ENCODE measurements at regions not wholly inside any gene's neighbourhood (a gene's known extent, or its start where the extent isn't known, plus 50 kb on each side); places are given as distances from the start of the nearest gene placed in this dataset.
"Not testable (repeated sequence)": the region's sequence is repeated elsewhere in the genome, so short reads cannot be mapped to it uniquely, and the experiment has no call there.

GRCh38 chr5:163252950-163253349 is 184.4 kb upstream of the CCNG1 start:
- H3K4me3 ChIP-seq (ENCODE audit: low read depth, low read length): no peak overlapping the region
- 69% methylated on average over 5 of the region's 5 CpGs for WGBS
- H3K4me1 ChIP-seq (ENCODE audit: insufficient read depth): no peaks in the 10 kb centered on the region
- no peak for DNase-seq (ENCODE audit: extremely low spot score)
- no peaks in the 10 kb centered on the region for H3K36me3 ChIP-seq (ENCODE audit: insufficient read depth)
- no peak overlapping the region for H3K27ac ChIP-seq (ENCODE audit: low read depth)

DNA sequence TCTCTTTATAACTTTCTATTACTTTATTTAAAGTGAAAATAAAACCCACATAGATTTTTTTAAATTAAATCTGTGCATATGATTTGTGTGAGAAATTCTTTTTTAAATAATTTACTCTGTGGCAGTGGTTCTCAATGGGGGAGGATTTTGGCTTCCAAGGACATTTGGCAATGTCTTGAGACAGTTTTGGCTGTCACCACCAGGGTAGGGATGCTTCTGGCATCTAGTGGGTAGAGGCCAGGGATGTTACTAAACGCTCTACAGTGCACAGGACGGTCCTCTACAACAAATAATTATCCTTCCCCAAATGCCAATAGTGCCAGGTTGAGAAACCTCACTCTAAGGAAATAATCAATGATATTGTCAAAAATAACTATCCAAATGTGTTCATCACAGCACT is 177.9 kb upstream of the CCNG1 start:
- no peak overlapping the region for H3K27ac ChIP-seq (ENCODE audit: low read depth)
- H3K4me1 ChIP-seq (ENCODE audit: insufficient read depth): no peaks in the 10 kb centered on the region
- no peaks in the 10 kb centered on the region for H3K36me3 ChIP-seq (ENCODE audit: insufficient read depth)
- DNase-seq (ENCODE audit: extremely low spot score): no peak
- H3K4me3 ChIP-seq (ENCODE audit: low read depth, low read length): no peak overlapping the region
- 59% methylated on average over 2 of the region's 2 CpGs for WGBS

GRCh38 chr5:163260471-163260870 is 176.9 kb upstream of the CCNG1 start:
- 81% methylated on average over 2 of the region's 2 CpGs for WGBS
- DNase-seq (ENCODE audit: extremely low spot score): no peak
- H3K27ac ChIP-seq (ENCODE audit: low read depth): no peak overlapping the region
- H3K4me3 ChIP-seq (ENCODE audit: low read depth, low read length): no peak overlapping the region
- no peaks in the 10 kb centered on the region for H3K4me1 ChIP-seq (ENCODE audit: insufficient read depth)
- no peaks in the 10 kb centered on the region for H3K36me3 ChIP-seq (ENCODE audit: insufficient read depth)

GRCh38 chr5:163260961-163261360 is 176.4 kb upstream of the CCNG1 start:
- no peak for DNase-seq (ENCODE audit: extremely low spot score)
- no peaks in the 10 kb centered on the region for H3K36me3 ChIP-seq (ENCODE audit: insufficient read depth)
- no peak overlapping the region for H3K4me3 ChIP-seq (ENCODE audit: low read depth, low read length)
- H3K27ac ChIP-seq (ENCODE audit: low read depth): no peak overlapping the region
- no peaks in the 10 kb centered on the region for H3K4me1 ChIP-seq (ENCODE audit: insufficient read depth)
- 67% methylated on average over 1 of the region's 1 CpG for WGBS

DNA sequence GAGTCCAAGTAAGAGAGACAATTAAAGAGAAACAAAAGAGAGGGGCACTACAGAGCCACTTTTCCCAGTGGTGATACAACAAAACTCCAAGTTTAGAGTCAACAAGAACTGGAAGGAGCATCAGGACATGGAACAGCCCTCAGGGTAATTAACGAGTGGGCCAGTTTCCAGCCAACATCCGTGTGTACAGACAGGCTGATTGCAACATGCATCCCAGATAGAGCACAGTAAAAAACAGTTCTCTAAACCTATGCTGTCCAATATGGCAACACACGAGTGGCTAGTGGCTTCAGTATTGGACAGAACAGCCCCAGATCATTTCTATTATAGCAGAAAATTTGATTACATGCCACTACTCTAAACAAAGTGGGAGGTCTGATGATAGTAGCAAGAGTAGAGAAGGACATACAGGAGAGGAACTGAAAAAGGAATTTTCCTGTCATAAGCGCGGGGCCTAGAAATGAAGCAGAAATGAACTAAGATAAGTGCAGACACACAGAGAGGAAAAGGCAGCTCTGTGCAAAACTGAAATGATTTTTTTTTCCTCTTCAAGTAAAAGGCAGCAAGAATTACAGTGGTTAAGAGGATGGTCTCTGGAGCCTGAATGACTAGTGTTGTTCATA is 175.6 kb upstream of the CCNG1 start:
- Histone ChIP-seq H3K36me3 (ENCODE audit: insufficient read depth) (no peaks in the 10 kb centered on the region), H3K4me1 (ENCODE audit: insufficient read depth) (no peaks in the 10 kb centered on the region), H3K27ac (ENCODE audit: low read depth) (no peak overlapping the region), H3K4me3 (ENCODE audit: low read depth, low read length) (no peak overlapping the region)
- no peak for DNase-seq (ENCODE audit: extremely low spot score)
- WGBS: 67% methylated on average over 5 of the region's 5 CpGs

DNA sequence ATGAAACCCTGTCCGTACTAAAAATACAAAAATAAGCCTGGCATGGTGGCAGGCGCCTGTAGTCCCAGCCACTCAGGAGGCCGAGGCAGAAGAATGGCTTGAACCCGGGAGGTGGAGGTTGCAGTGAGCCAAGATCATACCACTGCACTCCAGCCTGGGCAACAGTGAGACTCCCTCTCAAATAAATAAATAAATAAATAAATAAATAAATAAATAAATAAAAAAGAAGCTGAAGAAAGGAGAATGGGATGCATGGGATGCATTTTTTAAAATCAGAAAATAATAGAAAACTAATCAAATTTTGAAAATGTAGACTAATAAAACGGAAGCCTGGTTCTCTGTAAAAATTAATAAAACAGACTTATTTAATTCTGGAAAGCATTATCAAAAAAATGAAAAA is 171.1 kb upstream of the CCNG1 start:
- not testable (repeated sequence) for H3K4me3 ChIP-seq (ENCODE audit: low read depth, low read length); DNase-seq (ENCODE audit: extremely low spot score); H3K4me1 ChIP-seq (ENCODE audit: insufficient read depth); H3K36me3 ChIP-seq (ENCODE audit: insufficient read depth); H3K27ac ChIP-seq (ENCODE audit: low read depth)
- 90% methylated on average over 5 of the region's 5 CpGs for WGBS

DNA sequence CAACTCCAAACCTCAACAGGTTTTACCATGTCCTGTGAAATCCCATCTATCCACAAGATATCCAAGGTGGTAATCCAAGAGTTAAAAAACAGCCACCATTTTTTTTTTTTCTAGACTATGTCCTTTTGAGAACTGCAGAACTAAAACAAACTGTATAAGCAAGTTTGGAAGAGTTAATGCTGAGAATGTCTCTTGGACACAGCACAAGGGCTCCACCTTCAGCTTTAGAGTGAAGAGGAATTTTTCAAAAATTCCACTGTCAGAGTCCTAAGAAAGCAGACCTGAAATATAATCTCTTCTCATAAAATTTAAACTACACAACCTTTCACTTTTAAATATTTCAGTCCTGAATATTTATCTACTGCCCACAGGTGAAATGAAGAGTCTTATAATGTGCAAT is 167.8 kb upstream of the CCNG1 start:
- Histone ChIP-seq H3K4me3 (ENCODE audit: low read depth, low read length) (no peak overlapping the region), H3K36me3 (ENCODE audit: insufficient read depth) (no peaks in the 10 kb centered on the region)
- peak; percentile 11 for DNase-seq (ENCODE audit: extremely low spot score)

GRCh38 chr5:163276466-163276865 is 160.9 kb upstream of the CCNG1 start:
- Histone ChIP-seq H3K4me1 (ENCODE audit: insufficient read depth) (no peaks in the 10 kb centered on the region), H3K27ac (ENCODE audit: low read depth) (no peak overlapping the region), H3K36me3 (ENCODE audit: insufficient read depth) (no peaks in the 10 kb centered on the region), H3K4me3 (ENCODE audit: low read depth, low read length) (no peak overlapping the region)
- DNase-seq (ENCODE audit: extremely low spot score): no peak
- WGBS: 85% methylated on average over 5 of the region's 5 CpGs

More for the DNA sequence above, 167.8 kb upstream of the CCNG1 start:
- Histone ChIP-seq H3K27ac (ENCODE audit: low read depth) (no peak overlapping the region), H3K4me1 (ENCODE audit: insufficient read depth) (no peaks in the 10 kb centered on the region)

DNA sequence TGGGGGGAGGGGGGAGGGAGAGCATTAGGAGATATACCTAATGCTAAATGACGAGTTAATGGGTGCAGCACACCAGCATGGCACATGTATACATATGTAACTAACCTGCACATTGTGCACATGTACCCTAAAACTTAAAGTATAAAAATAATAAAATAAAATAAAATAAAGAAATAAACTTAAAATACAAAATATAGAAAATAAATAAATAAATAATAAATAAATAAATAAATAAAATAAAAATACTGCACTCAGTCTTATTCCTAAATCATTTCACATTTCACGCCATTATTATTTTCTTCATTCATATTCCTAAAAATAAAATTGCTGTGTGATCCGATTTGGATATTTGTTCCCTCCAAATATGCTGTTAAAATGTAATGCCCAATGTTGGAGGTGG is 156.5 kb upstream of the CCNG1 start:
- H3K4me1 ChIP-seq (ENCODE audit: insufficient read depth); DNase-seq (ENCODE audit: extremely low spot score); H3K36me3 ChIP-seq (ENCODE audit: insufficient read depth); H3K4me3 ChIP-seq (ENCODE audit: low read depth, low read length); H3K27ac ChIP-seq (ENCODE audit: low read depth): not testable (repeated sequence)
- 85% methylated on average over 3 of the region's 3 CpGs for WGBS

- Histone ChIP-seq H3K36me3 (ENCODE audit: insufficient read depth) (no peaks in the 10 kb centered on the region), H3K4me3 (ENCODE audit: low read depth, low read length) (no peak overlapping the region), H3K4me1 (ENCODE audit: insufficient read depth) (no peaks in the 10 kb centered on the region), H3K27ac (ENCODE audit: low read depth) (no peak overlapping the region)
- no peak for DNase-seq (ENCODE audit: extremely low spot score)
- WGBS: 99% methylated on average over 1 of the region's 1 CpG
Observed at GRCh38 chr5:163281512-163281911, 155.9 kb upstream of the CCNG1 start.

- 84% methylated on average over 1 of the region's 1 CpG for WGBS
- H3K4me1 ChIP-seq (ENCODE audit: insufficient read depth): no peaks in the 10 kb centered on the region
- no peak overlapping the region for H3K27ac ChIP-seq (ENCODE audit: low read depth)
- H3K4me3 ChIP-seq (ENCODE audit: low read depth, low read length): no peak overlapping the region
- H3K36me3 ChIP-seq (ENCODE audit: insufficient read depth): no peaks in the 10 kb centered on the region
- DNase-seq (ENCODE audit: extremely low spot score): no peak
Observed at GRCh38 chr5:163293836-163294235, 143.6 kb upstream of the CCNG1 start.

DNA sequence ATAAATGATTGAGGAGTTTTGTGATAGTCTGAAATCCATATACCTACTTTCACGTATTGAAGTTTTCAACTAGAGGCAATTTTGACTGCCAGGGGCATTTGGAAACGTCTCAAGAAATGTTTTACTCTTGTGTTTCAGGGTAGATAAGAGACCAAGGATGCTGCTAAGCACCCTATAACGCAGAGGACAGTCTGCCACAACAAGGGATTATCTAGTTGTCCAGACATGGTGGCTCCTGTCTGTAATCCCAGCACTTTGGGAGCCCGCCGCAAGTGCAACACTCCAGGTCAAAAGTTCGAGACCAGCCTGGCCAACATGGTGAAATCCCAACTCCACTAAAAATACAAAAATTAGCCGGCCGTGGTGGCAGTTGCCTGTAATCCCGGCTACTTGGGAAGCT is 133.7 kb upstream of the CCNG1 start:
- no peak overlapping the region for H3K4me3 ChIP-seq (ENCODE audit: low read depth, low read length)
- DNase-seq (ENCODE audit: extremely low spot score): no peak
- no peaks in the 10 kb centered on the region for H3K36me3 ChIP-seq (ENCODE audit: insufficient read depth)
- no peak overlapping the region for H3K27ac ChIP-seq (ENCODE audit: low read depth)
- H3K4me1 ChIP-seq (ENCODE audit: insufficient read depth): no peaks in the 10 kb centered on the region
- 51% methylated on average over 9 of the region's 9 CpGs for WGBS

GRCh38 chr5:163305655-163306054 is 131.7 kb upstream of the CCNG1 start:
- WGBS: 43% methylated on average over 3 of the region's 3 CpGs
- no peak overlapping the region for H3K4me3 ChIP-seq (ENCODE audit: low read depth, low read length)
- no peak for DNase-seq (ENCODE audit: extremely low spot score)

GRCh38 chr5:163306421-163306820 is 131.0 kb upstream of the CCNG1 start:
- no peak for DNase-seq (ENCODE audit: extremely low spot score)
- 49% methylated on average over 2 of the region's 2 CpGs for WGBS
- Histone ChIP-seq H3K36me3 (ENCODE audit: insufficient read depth) (no peaks in the 10 kb centered on the region), H3K4me1 (ENCODE audit: insufficient read depth) (no peaks in the 10 kb centered on the region), H3K27ac (ENCODE audit: low read depth) (no peak overlapping the region), H3K4me3 (ENCODE audit: low read depth, low read length) (no peak overlapping the region)

More at GRCh38 chr5:163305655-163306054, 131.7 kb upstream of the CCNG1 start:
- Histone ChIP-seq H3K27ac (ENCODE audit: low read depth) (no peak overlapping the region), H3K4me1 (ENCODE audit: insufficient read depth) (no peaks in the 10 kb centered on the region), H3K36me3 (ENCODE audit: insufficient read depth) (no peaks in the 10 kb centered on the region)

DNA sequence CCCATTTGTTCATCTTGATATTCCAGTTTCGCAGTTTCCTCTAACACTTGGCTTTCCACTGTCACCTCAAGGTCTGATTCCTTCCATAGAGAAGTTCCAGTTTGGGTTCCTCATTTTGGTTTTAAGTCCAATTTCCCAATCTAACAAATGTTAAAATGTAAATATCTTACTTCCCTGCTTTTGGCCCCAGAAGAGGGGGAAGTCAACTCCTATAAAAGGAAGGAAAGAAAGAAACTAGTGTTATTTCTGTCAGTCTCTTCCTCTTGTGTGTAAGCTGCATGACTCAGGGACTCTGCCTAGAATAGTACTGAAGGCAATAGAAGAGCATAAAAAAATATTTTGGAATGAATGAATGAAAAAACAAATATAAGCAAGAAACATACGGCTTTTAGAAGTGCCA is 127.5 kb upstream of the CCNG1 start:
- no peaks in the 10 kb centered on the region for H3K4me1 ChIP-seq (ENCODE audit: insufficient read depth)
- no peak for DNase-seq (ENCODE audit: extremely low spot score)
- WGBS: 82% methylated on average over 2 of the region's 2 CpGs
- no peak overlapping the region for H3K4me3 ChIP-seq (ENCODE audit: low read depth, low read length)
- H3K36me3 ChIP-seq (ENCODE audit: insufficient read depth): no peaks in the 10 kb centered on the region
- no peak overlapping the region for H3K27ac ChIP-seq (ENCODE audit: low read depth)
